NOMO-1 treated with DMSO at 0.1 percent for 48 hours (cell line): ENCODE measurements at regions not wholly inside any gene's neighbourhood (a gene's known extent, or its start where the extent isn't known, plus 50 kb on each side); places are given as distances from the start of the nearest gene placed in this dataset.
"Not testable (repeated sequence)": the region's sequence is repeated elsewhere in the genome, so short reads cannot be mapped to it uniquely, and the experiment has no call there.

Experiments
- DNase-seq: peaks from one replicate; lab custom pipeline; 2025; ENCODE audit not compliant: unreplicated experiment; lab: John Stamatoyannopoulos, UW

DNA sequence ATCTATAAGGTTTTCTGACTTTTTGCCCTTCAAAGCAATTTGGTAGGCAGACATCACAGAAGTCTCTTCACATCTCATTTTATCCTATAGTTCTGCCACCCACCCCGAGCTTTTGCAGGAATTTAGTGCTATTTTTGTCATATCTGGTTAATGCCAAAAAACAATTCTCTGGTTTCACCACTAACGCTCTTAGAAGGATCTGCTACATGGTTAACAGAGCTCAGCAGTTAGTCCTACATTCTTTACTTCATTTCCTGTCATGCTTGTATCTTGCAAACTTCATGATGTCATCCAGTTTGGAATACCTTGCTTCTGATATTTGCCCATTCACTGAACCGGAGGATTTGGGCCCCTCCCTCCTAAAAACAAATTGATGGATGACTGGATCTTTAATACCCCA is 116.8 kb upstream of the SERPINE2 start:
- DNase-seq = no peak

DNA sequence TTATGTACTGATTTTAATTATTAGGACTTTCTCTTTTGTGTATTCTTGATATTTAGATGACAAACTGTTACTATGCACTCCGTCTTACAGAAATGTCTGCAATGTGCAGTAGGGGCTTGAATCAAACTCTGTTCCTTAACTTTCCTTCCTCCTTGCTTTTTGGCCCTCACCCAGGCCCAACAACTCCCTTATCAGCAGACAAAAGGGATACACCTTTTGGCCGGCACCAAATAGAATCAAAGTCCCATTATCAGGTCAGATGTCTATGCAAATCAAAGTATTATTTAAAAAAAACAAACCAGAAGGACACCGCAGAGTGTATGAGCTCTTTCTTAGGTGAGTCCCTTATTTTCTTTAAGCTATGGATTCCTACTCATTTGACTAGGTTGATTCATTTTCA is 116.3 kb upstream of the SERPINE2 start:
- DNase-seq = no peak

DNA sequence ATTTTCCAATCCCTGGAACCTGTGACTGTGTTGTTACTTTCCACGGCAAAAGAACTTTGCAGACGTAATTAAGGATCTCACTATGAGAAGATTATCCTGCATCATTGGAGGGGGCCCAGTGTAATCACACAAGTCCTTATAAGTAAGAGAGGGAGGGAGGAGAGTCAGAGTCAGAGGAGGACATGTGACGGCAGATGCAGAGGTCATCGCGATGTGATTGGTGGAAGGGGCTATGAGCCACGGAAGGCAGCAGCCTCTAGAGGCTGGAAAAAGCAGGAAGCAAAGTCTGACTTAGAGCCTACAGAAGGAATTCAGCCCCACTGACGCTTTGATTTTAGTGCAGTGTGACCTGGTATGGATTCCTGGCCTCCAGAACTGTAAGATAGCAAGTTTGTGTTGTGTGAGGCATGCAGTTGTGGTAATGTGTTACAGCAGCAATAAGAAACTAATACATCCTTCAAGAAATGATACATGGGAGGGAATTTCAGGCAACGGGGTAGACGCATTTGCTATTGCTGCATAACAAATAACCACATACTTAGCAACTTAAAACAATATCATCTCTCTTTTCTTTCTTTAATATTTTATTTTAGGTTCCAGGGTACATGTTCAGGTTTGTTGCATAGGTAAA is 112.7 kb upstream of the SERPINE2 start:
- DNase-seq = no peak

DNA sequence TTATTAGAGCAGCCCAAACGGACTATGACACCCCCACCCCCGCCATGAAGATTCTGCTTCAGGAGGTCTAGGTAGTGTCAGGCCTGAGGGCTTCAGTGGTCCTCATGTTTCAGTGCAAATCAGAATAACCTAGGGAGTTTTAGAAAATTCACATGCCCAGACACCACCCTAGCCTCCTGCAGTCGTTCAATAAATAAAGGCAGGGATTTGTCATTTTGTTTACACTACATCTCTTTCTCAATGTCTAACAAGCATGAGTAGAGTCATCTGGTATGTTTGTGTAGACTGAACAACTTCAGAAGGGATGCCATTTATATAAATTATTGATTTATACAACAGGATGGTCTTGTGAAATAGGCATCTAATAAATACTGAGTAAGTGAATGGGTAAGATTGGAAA is 112.1 kb upstream of the SERPINE2 start:
- DNase-seq = no peak

DNA sequence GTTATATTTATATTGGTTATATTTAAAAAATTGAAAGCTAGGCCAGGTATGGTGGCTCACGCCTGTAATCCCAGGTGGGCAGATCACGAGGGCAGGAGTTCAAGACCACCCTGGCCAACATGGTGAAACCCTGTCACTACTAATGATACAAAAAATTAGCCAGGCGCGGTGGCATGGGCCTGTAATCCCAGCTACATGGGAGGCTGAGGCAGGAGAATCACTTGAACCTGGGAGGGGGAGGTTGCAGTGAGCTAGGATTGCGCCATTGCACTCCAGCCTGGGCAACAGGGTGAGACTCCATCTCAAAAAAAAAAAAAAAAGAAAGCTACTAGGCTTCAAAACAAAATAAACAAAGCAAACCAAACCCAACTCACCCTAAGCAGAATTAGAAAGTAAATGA is 109.0 kb upstream of the SERPINE2 start:
- not testable (repeated sequence) for DNase-seq

DNA sequence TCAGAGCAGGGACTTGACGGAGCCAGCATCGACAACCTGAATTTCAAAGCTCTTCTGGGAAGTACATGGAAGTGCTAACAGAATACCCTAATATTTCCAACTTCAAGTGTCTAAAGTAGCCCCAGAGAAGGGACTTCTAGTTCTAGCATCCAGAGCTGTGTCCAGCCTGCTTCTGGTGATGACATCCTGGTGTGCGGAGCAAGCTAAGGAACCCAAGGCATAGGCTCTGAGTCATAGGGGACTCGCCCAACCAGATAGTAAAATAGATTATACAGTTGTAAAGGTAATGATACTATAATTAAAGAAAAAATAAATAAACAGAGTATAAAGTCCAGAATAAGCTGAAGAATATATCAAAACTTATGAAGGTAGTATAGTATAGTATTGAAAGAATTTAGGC is 108.1 kb upstream of the SERPINE2 start:
- no peak for DNase-seq

DNA sequence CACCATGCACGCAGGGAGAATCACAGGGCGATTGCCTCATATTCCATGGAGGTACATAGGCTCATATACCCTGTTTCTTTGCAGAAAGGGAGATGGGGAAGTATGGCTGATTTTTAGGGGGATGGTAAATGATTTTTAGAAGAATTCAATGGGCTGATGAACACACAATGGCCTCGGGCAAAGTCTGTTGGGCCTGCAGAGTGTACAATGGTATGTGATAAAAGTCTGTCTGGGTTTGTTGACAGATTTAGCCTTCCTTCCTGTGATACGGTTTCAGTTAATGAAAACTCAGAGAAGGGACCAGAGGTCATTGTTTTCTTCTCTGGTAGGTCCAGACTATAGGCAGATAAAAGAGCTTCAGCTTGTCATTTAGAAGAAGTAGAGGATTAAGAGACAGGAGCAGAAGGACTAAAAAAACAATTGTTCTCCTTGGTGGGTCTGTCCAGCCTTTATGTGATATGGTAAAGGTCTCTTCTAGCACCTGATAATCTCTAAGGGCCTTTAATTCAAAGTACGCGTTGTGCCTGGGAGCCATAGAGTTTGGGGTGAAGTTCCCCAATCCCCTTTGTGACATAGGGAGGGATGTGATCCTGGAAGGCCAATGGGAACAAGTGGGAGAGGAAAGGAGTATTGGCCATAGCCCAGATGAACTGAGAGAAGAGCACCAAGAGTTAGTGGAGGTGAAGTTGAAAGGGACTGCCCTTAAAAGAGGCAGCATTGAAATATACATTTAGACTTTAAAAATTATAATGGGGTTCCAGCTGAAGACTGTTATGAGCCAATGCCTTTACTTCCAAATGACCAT is 107.5 kb upstream of the SERPINE2 start:
- DNase-seq = no peak

DNA sequence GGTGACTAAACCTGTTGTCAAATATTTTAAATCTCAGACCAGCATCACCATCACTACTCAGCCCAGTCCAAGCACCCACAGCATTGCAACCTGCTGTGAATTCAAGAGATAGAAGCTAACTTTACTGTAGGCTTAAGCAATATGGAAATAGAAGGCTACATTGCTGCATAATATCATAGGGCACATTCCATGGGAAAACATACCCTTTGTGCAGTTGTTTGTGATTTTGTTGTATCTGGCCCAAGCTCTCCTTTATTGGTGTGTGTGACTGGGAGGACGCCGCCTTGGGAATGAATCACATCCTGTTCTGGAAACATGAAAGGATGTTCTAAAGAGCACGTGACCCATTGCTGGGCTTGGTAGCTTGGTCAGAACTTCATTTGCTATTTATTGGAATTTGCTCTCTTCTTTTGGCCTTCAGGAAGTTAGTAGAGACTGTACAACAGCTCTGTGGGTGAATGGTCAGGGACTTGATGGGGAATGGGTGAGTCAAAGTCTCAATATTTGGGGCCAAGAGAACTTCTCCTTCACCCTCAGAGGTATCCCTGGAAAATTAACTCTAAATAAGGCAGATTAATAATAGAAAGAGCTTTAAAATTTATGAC is 106.8 kb upstream of the SERPINE2 start:
- DNase-seq = no peak

DNA sequence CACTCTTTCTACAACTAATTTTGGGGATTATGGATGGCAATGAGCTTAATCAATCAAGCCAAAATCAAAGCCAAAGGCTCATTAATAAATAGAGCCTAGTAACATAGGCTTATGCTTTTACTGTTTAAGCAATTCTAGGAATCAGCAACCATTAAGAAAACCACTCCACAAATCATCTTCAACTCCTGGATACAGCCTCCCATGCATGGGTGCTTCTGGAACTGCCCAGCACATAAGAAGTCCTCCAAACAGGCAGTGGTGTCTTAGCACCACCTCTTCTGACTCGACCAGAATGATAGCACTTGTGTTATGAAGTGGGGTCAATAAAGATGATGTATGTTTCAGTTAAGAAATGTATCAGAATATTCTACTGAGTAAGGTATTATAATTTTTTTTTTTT is 104.4 kb upstream of the SERPINE2 start:
- no peak for DNase-seq

DNA sequence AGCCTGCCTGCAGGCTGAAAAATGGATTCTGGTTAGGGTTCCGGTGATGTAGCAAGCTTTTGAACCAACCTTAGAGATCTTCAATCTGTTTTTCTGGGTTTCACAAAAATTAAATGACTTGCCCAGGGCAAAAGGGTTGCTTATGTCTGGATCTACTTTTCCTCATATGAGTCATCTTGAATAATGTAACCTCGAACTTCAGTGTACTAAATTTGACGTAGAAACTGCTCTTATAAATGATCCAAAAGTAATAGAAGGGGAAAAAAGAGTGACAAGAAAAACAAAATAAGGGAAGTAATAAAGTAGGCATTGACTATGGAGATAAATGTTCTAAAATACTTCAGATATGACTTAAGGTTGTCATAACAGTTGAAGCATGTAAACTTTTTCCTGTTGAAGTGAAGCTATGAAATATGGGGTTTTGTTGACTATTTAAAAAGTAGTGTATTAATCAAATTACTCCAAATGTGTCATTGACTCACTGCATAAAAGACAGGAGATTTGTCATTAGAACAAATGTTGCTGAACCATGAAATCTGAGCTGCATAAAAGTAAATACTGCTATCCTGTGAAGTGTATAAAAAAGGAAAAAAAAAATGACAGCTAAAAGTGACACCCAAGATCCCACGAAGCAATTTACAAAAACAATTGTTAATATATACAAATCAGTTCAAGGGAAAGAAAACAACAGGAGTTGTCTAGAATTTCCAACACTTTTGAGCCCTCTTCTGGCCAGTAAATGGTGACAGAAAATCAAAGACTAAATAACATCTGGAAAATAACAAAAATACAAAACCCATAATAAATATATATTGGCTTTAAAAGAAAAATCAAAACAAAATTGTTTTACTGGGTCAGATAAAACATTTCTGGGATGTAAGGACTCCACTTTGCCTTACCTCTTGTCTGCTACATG is 103.6 kb upstream of the SERPINE2 start:
- peak; percentile 36 for DNase-seq

DNA sequence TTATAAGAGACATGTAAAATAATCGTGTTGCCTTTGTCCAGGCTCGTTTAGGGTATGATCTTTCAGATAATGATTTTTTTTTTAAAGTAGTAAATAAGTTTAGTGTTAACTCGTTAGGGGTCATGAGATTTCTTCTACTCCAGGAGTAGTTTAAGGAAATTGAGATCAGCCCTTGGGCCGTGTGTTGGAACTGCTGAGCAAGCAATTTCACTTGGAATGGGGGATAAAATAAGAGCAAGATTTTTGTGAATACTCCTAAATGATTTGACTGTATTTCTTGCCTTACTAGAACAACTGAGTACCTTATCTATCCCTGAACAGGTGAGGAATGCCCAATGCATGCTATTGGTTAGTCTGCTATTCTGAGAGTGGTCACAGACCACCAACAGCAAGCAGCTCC is 102.2 kb upstream of the SERPINE2 start:
- DNase-seq = no peak

DNA sequence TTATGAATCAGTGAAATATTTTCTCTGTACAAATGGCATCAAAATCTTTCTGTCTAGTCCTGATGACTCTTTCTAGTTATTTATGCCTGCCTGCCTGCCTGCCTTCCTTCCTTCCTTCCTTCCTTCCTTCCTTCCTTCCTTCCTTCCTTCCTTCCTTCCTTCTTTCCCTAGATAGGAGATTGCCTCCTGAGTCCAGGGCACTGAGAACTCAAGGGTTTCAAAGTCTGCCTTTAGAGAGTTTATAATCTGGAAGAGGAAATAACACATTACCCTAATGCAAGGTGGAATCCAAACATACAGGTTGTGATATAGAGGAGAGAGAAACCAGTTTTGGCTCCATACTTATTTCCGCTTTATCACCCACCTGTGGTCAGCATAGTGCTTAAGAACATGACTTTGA is 98.1 kb upstream of the SERPINE2 start:
- no peak for DNase-seq

DNA sequence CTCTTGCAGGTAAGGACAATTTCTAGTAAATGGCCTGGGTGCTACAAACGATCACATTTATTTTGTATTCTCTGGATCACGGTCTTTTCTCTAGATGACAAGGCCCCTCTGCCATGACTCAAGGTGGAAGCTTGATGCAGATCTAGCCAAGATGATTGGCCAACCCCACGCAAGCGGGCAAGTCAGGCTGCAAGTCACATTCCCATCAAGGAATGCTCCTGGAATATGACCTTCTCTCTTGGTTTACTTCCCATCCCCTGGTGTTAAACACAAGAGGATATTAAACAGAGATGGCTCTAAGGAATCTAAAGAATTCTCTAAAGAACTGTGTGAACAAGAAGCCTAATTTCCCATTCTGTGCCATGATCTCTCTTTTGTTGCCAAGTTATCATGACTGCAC is 97.3 kb upstream of the SERPINE2 start:
- no peak for DNase-seq

DNA sequence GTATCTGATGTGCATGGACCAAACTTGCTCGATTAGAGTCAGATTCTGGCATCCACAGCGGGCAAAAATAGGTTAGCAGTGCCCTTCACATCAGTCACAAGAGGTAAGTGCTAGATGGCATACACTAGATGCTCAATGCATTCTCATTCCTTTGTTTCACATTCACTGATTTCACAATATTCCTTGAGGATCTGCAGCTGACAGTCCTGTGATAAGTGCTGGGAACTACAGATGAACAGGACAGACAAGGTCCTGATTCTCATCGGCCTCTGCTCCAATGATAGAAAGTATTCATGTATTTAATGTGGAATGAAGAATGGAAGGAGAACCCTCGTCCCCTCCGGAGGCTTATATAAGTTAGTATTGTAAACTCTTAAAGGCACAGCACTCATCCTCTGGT is 96.8 kb upstream of the SERPINE2 start:
- DNase-seq = no peak

DNA sequence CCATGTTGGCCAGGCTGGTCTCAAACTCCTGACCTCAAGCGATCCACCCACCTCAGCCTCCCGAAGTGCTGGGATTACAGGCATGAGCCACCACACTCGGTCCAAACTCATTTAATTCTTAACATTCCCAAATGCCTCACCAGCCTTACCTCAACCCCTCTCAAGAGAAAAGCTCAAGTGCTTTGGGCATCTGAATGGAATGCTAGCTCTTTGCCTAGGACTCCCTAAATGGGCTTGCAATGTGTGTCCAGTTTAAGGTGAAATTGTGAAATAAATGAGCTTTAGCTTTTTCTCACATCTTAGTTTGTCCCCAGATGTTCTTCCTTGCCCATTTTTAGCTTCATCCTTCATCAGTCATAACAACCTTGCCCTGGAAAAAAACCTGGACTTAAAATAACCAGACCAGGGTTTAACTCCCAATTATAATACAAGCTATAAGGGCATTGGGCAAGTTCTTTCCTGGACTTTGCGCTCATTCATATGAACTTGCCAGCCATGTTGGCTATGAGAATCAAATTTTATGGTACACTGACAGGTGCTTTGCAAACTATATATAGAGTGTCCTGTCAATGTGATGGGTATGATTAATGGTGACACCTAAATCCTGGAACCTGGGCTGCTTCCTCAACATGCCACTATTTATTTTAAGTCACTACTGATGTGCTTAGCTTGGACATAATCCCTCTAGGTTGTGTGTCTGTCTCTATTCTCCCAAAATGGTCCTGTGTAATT is 95.1 kb upstream of the SERPINE2 start:
- DNase-seq = no peak

DNA sequence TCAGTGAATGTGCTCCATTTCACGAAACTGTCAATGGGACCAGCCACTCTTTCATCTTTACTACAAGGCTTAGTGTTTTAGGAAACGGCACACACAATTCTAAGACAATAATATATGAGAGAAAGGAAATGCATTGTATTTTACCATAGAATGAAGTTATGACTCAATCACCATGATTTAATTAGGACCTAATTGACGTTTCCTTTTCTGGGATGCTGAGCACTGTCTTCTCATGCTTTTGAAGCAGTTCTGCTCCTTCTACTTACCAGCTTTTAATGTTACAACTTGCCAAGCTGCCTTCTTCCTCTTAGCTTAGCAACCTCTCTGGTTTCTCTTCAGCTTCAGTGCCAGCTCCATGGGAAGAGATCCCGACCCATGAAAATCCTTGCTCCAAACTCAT is 94.3 kb upstream of the SERPINE2 start:
- DNase-seq = no peak

DNA sequence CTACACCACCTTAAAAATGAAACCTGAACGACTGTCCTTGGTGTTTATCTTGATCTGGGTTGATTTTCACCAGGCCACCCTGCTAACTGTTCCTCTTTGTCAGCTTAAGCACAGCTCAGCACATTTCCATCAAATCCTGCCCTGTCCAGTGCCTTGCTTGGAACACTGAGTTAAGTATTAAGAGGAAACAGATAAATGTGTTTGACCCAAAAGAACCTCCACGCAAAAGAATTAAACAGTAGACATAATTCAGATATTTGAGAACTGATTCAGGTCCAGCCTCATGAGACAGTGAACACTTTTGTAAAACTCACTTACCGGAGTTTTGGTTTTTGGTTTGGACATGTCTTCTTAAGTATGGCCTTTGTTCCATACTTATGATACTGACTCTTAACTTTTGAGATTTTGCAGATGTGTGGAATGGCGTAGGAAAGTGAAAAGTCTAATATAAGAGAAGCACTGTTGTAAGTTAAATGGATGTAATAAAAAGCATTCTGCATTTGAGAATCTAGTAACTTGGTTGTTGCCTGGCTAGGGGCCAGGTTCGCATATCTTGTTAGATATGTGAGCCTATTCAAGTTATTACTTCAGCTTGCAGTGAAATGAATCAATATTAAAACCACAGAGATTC is 88.9 kb upstream of the SERPINE2 start:
- DNase-seq = no peak

DNA sequence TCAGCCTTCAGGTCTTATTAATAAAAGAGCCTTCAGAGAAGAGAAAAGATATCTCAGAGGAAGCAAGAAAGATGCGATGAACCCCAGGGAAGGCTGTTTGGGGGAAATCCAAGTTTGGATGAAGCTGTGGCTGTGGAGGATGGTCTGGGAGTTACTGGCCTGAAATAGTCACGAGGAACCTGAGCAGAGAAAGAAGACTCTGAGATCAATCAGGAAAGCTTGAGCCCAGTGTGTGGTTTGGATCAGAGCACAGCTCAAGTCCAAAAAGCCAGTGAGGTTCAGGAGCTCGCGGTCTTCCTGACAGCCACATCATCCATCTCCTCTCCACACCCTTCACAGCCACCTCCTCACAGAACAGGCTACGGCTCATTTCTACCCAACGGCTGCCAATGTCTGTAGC is 87.4 kb upstream of the SERPINE2 start:
- DNase-seq = no peak

DNA sequence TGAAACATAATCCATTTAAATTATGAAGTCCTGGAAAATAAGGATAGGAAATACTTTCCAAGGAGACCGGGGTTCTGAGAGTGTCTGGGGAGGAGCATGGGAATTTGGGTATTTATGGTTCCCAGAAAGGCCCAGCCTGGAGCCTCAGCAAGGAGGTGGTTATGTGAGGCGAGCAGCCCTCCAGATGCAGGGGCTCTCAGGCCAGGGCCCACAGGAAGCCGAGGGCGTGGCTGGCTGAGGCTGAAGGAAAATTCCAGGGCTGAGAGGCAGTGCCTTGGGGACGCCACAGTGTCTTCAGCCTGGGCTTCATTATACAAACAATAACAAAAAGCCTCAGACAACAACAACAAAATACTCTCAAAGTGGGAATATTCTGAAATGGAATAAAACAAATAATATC is 86.9 kb upstream of the SERPINE2 start:
- no peak for DNase-seq

DNA sequence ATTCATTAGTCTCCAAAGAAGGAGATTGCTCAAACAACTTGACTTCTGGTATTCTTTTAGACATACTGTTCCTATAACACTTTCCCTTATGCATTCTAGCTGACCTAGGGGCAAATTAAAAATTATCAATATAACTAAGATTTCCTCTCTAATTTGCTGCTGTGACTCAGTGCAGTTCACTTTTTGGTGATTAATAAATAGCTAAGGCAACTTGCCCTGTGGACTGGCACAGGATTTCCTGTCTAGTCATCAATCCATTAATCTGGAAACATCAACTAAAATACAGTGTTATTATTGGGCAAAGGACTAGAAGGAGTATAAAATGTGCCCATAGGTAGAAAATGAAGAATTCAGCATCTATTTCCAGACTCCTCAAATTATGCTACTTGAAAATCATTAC is 83.5 kb upstream of the SERPINE2 start:
- no peak for DNase-seq
